B cell (primary cell): ENCODE measurements at regions not wholly inside any gene's neighbourhood (a gene's known extent, or its start where the extent isn't known, plus 50 kb on each side); places are given as distances from the start of the nearest gene placed in this dataset.

Experiments used
- ATAC-seq: fragments of 200-7000 bp; cut with Tn5 transposase; one replicate; pipeline ENCODE4 v1.10.0; 2021; ENCODE audit warnings: low read depth, mild to moderate bottlenecking, moderate number of reproducible peaks, moderate library complexity
- CTCF ChIA-PET: fragments of 350-600 bp; sonication (Branson Sonifier 250); formaldehyde crosslinking; loops from one replicate; lab custom pipeline; 2021; ENCODE audit warnings: antibody characterized with exemption, inconsistent platforms; lab: Charles Lee
- POLR2A ChIA-PET: fragments of 350-600 bp; sonication (Branson Sonifier 250); formaldehyde crosslinking; loops from one replicate; lab custom pipeline; 2021; ENCODE audit warnings: antibody characterized with exemption; lab: Charles Lee
- DNase-seq: peaks from one replicate; pipeline ENCODE4 v3.0.0; 2013
- H2AFZ ChIP-seq: 2 replicates; pipeline ENCODE4 v1.6.1; 2012; ENCODE audit warnings: mild to moderate bottlenecking, low read depth, low read length; ENCODE audit not compliant: insufficient read depth, poor library complexity, severe bottlenecking
- H3K27ac ChIP-seq, 2 donors: 1 replicate in 1 of 2; 2 replicates in 1 of 2; pipeline ENCODE4 v1.5.1; 2012 to 2013; ENCODE audit warnings: low read length in 2 of 2, mild to moderate bottlenecking in 2 of 2, moderate library complexity in 1 of 2
- H3K27me3 ChIP-seq, 4 experiments: fragments of 200-600 bp in 1 of 4; sonication (generic) in 1 of 4; replicated peaks in 1 of 4; 1 replicate in 2 of 4; 2 replicates in 2 of 4; pipeline versions ENCODE4 v1.6.1 to v1.7.0; 2013 to 2016; ENCODE audit warnings: low read length in 3 of 4, mild to moderate bottlenecking in 2 of 4, mixed read lengths in 1 of 4, moderate library complexity in 1 of 4; ENCODE audit not compliant: insufficient read depth in 4 of 4, control insufficient read depth in 3 of 4; ENCODE audit errors: control extremely low read depth in 1 of 4
- H3K36me3 ChIP-seq, 2 experiments: replicated peaks in 1 of 2; 1 replicate in 1 of 2; 2 replicates in 1 of 2; pipeline versions ENCODE4 v1.6.1 to v1.7.1; 2013; ENCODE audit warnings: low read length in 1 of 2; ENCODE audit not compliant: insufficient read depth in 2 of 2, control insufficient read depth in 1 of 2; ENCODE audit errors: control extremely low read depth in 1 of 2, extremely low read depth in 1 of 2
- H3K4me1 ChIP-seq, 2 donors: fragments of 200-600 bp in 1 of 2; sonication (generic) in 1 of 2; 1 replicate in 1 of 2; 2 replicates in 1 of 2; pipeline versions ENCODE4 v1.5.1 to v1.6.1; 2013 to 2017; ENCODE audit warnings: low read length in 2 of 2; ENCODE audit not compliant: control insufficient read depth in 2 of 2, insufficient read depth in 2 of 2
- H3K4me2 ChIP-seq: replicated peaks from 2 replicates; pipeline ENCODE3; 2012; ENCODE audit warnings: mild to moderate bottlenecking, low read depth, low read length; ENCODE audit not compliant: poor library complexity, severe bottlenecking
- H3K4me3 ChIP-seq, 5 experiments: fragments of 200-600 bp in 1 of 5; sonication (generic) in 1 of 5; 1 replicate in 3 of 5; 2 replicates in 2 of 5; pipeline versions ENCODE4 v1.5.1 to v1.7.0; 2011 to 2016; ENCODE audit warnings: low read length in 4 of 5, mild to moderate bottlenecking in 4 of 5, low read depth in 2 of 5, control low read depth in 1 of 5, moderate library complexity in 1 of 5; ENCODE audit not compliant: insufficient read depth in 1 of 5; ENCODE audit errors: control extremely low read depth in 1 of 5, extremely low read depth in 1 of 5
- H3K79me2 ChIP-seq: fragments of 200-600 bp; sonication (generic); one replicate; pipeline ENCODE4 v1.6.0; 2016; ENCODE audit warnings: low read length; ENCODE audit not compliant: control insufficient read depth, insufficient read depth
- H3K9ac ChIP-seq: fragments of 200-600 bp; sonication (generic); 2 replicates; pipeline ENCODE4 v1.6.1; 2017; ENCODE audit warnings: mild to moderate bottlenecking, low read length, moderate library complexity
- H3K9me3 ChIP-seq, 3 donors: one replicate each; pipeline versions ENCODE4 v1.6.1 to v1.7.1; 2013; ENCODE audit warnings: low read length in 2 of 3; ENCODE audit not compliant: control insufficient read depth in 2 of 3, insufficient read depth in 1 of 3; ENCODE audit errors: control extremely low read depth in 1 of 3
- H4K20me1 ChIP-seq: 2 replicates; pipeline ENCODE4 v1.6.0; 2012; ENCODE audit warnings: mild to moderate bottlenecking, low read length; ENCODE audit not compliant: insufficient read depth, control insufficient read depth, poor library complexity, severe bottlenecking
- H3K27ac Mint-ChIP-seq: one replicate; pipeline ENCODE4 v1.8.0; 2021; ENCODE audit warnings: mixed read lengths
- H3K27me3 Mint-ChIP-seq: one replicate; pipeline ENCODE4 v1.8.0; 2021; ENCODE audit warnings: mixed read lengths
- H3K4me1 Mint-ChIP-seq: one replicate; pipeline ENCODE4 v1.8.0; 2021; ENCODE audit warnings: mixed read lengths
- H3K4me3 Mint-ChIP-seq: one replicate; pipeline ENCODE4 v1.8.0; 2021; ENCODE audit warnings: mixed read lengths
- H3K9me3 Mint-ChIP-seq: one replicate; pipeline ENCODE4 v1.8.0; 2022; ENCODE audit warnings: mixed read lengths; ENCODE audit not compliant: insufficient read depth
- CTCF ChIP-seq: fragments of 200-600 bp; IDR thresholded peaks from one replicate; pipeline ENCODE4 v1.8.0; 2022; ENCODE audit warnings: antibody characterized with exemption, mild to moderate bottlenecking
- EZH2 ChIP-seq: IDR thresholded peaks from 2 replicates; pipeline ENCODE4 v1.6.1; 2012; ENCODE audit warnings: borderline replicate concordance, low read depth, mild to moderate bottlenecking, moderate library complexity, low read length; ENCODE audit not compliant: insufficient read depth, poor library complexity, severe bottlenecking
- WGBS: methylation state at CpG from one replicate; pipeline ENCODE4 v1.1.5; 2013; ENCODE audit warnings: missing lambda C conversion rate; ENCODE audit not compliant: insufficient coverage; 5-methylcytosine and 5-hydroxymethylcytosine counted together
- intact Hi-C: fragments of 100-400 bp; cut with micrococcal nuclease; formaldehyde crosslinking; loops from one replicate; pipeline ENCODE4 v1.10.0; 2022

- intact Hi-C loops: no loop called here
- Mint-ChIP-seq H3K27me3 (no peaks in the 10 kb centered on the region), H3K4me3 (no peak overlapping the region), H3K27ac (no peak overlapping the region), H3K4me1 (no peaks in the 10 kb centered on the region), H3K9me3 (no peaks in the 10 kb centered on the region)
- Histone ChIP-seq H3K36me3 (no peaks in the 10 kb centered on the region), H3K4me1 (no peaks in the 10 kb centered on the region), H4K20me1 (no peaks in the 10 kb centered on the region), H2AFZ (no peak overlapping the region), H3K4me2 (no peak overlapping the region), H3K79me2 (no peaks in the 10 kb centered on the region), H3K9ac (no peak overlapping the region), H3K27ac (no peak overlapping the region), H3K9me3 (peaks cover 0 to 4% (median 0%) of the 10 kb centered on the region in 3 donors), H3K4me3 (no peak overlapping the region), H3K27me3 (no peaks in the 10 kb centered on the region)
- no peak for TF ChIP-seq CTCF
- TF ChIP-seq EZH2: no peak
- WGBS: no CpG with 5 or more reads among the region's 3 CpGs
- POLR2A ChIA-PET: no interaction called here
- CTCF ChIA-PET: no interaction called here
- no peak for DNase-seq
- no peak for ATAC-seq
Observed at GRCh38 chr21:30057108-30057507, 109.5 kb downstream of the CLDN17 start.

GRCh38 chr21:30048570-30048969 is 108.8 kb upstream of the GRIK1 start:
- Mint-ChIP-seq H3K4me3 (no peak overlapping the region), H3K4me1 (no peaks in the 10 kb centered on the region), H3K27me3 (no peaks in the 10 kb centered on the region), H3K27ac (no peak overlapping the region), H3K9me3 (no peaks in the 10 kb centered on the region)
- H3K9me3 ChIP-seq: no peaks in the 10 kb centered on the region
- no CpG with 5 or more reads among the region's 1 CpG for WGBS
- ATAC-seq: no peak
- no peaks in the 10 kb centered on the region for H3K4me1 ChIP-seq
- no peaks in the 10 kb centered on the region for H3K79me2 ChIP-seq
- no peak overlapping the region for H3K27ac ChIP-seq
- TF ChIP-seq CTCF: no peak
- no peak for TF ChIP-seq EZH2
- H4K20me1 ChIP-seq: no peaks in the 10 kb centered on the region
- ChIA-PET CTCF (no interaction called here), POLR2A (no interaction called here)
- H2AFZ ChIP-seq: no peak overlapping the region
- H3K4me3 ChIP-seq: no peak overlapping the region
- H3K36me3 ChIP-seq: no peaks in the 10 kb centered on the region
- H3K9ac ChIP-seq: no peak overlapping the region
- intact Hi-C loops: no loop called here
- no peaks in the 10 kb centered on the region for H3K27me3 ChIP-seq
- no peak overlapping the region for H3K4me2 ChIP-seq
- no peak for DNase-seq
